OCI-LY1 (cell line): ENCODE measurements at regions not wholly inside any gene's neighbourhood (a gene's known extent, or its start where the extent isn't known, plus 50 kb on each side); places are given as distances from the start of the nearest gene placed in this dataset.
"Not testable (repeated sequence)": the region's sequence is repeated elsewhere in the genome, so short reads cannot be mapped to it uniquely, and the experiment has no call there.

ENCODE experiments used
- H2AFZ ChIP-seq: fragments of 200-600 bp; sonication (generic), shearing (Covaris generic); 2 replicates; pipeline ENCODE4 v1.6.0; 2014; ENCODE audit warnings: antibody characterized with exemption, mild to moderate bottlenecking, low read length
- H3F3A ChIP-seq: fragments of 200-600 bp; sonication (generic), shearing (Covaris generic); 2 replicates; pipeline ENCODE4 v1.6.0; 2014; ENCODE audit warnings: mild to moderate bottlenecking, antibody characterized with exemption, low read length, moderate library complexity; ENCODE audit not compliant: insufficient read depth
- H3K27ac ChIP-seq: fragments of 200-600 bp; sonication (generic); 2 replicates; pipeline ENCODE4 v1.5.1; 2014; ENCODE audit warnings: low read length, mixed run types, mild to moderate bottlenecking, low read depth; ENCODE audit not compliant: poor library complexity, severe bottlenecking
- H3K27me3 ChIP-seq: fragments of 200-600 bp; sonication (generic); 2 replicates; pipeline ENCODE4 v1.6.0; 2014; ENCODE audit warnings: antibody characterized with exemption, mild to moderate bottlenecking, low read length, moderate library complexity; ENCODE audit not compliant: insufficient read depth
- H3K36me3 ChIP-seq: fragments of 200-600 bp; sonication (generic); 2 replicates; pipeline ENCODE4 v1.6.1; 2014; ENCODE audit warnings: mild to moderate bottlenecking, antibody characterized with exemption, low read length, moderate library complexity, mixed read lengths; ENCODE audit not compliant: insufficient read depth
- H3K4me1 ChIP-seq: fragments of 200-600 bp; sonication (generic); 2 replicates; pipeline ENCODE4 v1.5.1; 2014; ENCODE audit warnings: mild to moderate bottlenecking, low read length, moderate library complexity; ENCODE audit not compliant: insufficient read depth, severe bottlenecking
- H3K4me2 ChIP-seq: fragments of 200-600 bp; sonication (generic), shearing (Covaris generic); 2 replicates; pipeline ENCODE4 v1.6.1; 2014; ENCODE audit warnings: low read length
- H3K4me3 ChIP-seq: fragments of 200-600 bp; sonication (generic); 2 replicates; pipeline ENCODE4 v1.5.1; 2014; ENCODE audit warnings: low read length, low read depth, mild to moderate bottlenecking, mixed read lengths; ENCODE audit not compliant: poor library complexity, severe bottlenecking
- H3K79me2 ChIP-seq: fragments of 200-600 bp; shearing (Covaris generic); 2 replicates; pipeline ENCODE4 v1.6.1; 2016; ENCODE audit warnings: mixed run types, low read length, mixed read lengths; ENCODE audit not compliant: insufficient read depth
- H3K9ac ChIP-seq: fragments of 200-600 bp; sonication (generic), shearing (Covaris generic); 2 replicates; pipeline ENCODE4 v1.6.1; 2014; ENCODE audit warnings: mild to moderate bottlenecking, low read length, mixed read lengths
- H3K9me2 ChIP-seq: fragments of 200-600 bp; sonication (generic), shearing (Covaris generic); 2 replicates; pipeline ENCODE4 v1.6.1; 2014; ENCODE audit warnings: low read depth, mild to moderate bottlenecking, low read length, mixed read lengths
- H3K9me3 ChIP-seq: fragments of 200-600 bp; shearing (Covaris generic); 2 replicates; pipeline ENCODE4 v1.6.1; 2014; ENCODE audit warnings: low read length, mixed read lengths
- H4K20me1 ChIP-seq: fragments of 200-600 bp; sonication (generic), shearing (Covaris generic); 2 replicates; pipeline ENCODE4 v1.6.0; 2016; ENCODE audit warnings: mild to moderate bottlenecking, low read length; ENCODE audit not compliant: insufficient read depth
- EZH2 ChIP-seq: fragments of 200-600 bp; sonication (generic), shearing (Covaris generic); IDR thresholded peaks from 2 replicates; pipeline ENCODE4 v1.8.0; 2017; ENCODE audit warnings: borderline replicate concordance, mixed run types, mild to moderate bottlenecking, antibody characterized with exemption, low read length, moderate library complexity, mixed read lengths
- TF ChIP-seq, protein P1 (sequence below): fragments of 200-600 bp; sonication (generic), shearing (Covaris generic); IDR thresholded peaks from 2 replicates; pipeline ENCODE4 v1.5.1; 2017; ENCODE audit warnings: mild to moderate bottlenecking, antibody characterized with exemption, low read length, moderate library complexity, mixed read lengths

DNA sequence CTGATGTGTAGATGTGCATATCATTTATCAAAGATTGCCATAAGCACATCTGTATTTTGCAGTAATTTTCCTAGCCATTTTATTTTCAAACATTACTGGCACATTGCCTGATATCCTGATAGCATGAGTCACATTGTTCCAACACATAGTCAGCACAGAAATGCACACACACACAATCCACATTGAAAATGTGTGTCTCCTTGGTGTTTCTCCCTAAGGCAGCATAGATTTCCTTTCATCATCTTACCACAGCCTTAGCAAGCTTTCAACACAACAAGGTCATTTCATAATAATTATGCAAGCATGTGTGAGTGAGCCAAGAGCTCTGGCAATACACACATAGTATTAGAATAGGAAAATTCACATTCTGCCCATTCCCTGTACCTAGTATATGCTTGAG is 245.4 kb upstream of the MEIS1 start:
- no peaks in the 10 kb centered on the region for H3K79me2 ChIP-seq
- H3K27ac ChIP-seq, result no peak overlapping the region
- H3K4me1 ChIP-seq, result no peaks in the 10 kb centered on the region
- no peaks in the 10 kb centered on the region for H3K27me3 ChIP-seq
- H3F3A ChIP-seq, result no peaks in the 10 kb centered on the region
- H3K9ac ChIP-seq, result no peak overlapping the region
- H3K4me2 ChIP-seq, result no peak overlapping the region
- H3K9me2 ChIP-seq, result no peaks in the 10 kb centered on the region
- H3K36me3 ChIP-seq, result no peaks in the 10 kb centered on the region
- H3K4me3 ChIP-seq, result no peak overlapping the region
- no peak overlapping the region for H2AFZ ChIP-seq
- H4K20me1 ChIP-seq, result no peaks in the 10 kb centered on the region
- TF ChIP-seq EZH2, result no peak
- TF ChIP-seq, protein P1, sequence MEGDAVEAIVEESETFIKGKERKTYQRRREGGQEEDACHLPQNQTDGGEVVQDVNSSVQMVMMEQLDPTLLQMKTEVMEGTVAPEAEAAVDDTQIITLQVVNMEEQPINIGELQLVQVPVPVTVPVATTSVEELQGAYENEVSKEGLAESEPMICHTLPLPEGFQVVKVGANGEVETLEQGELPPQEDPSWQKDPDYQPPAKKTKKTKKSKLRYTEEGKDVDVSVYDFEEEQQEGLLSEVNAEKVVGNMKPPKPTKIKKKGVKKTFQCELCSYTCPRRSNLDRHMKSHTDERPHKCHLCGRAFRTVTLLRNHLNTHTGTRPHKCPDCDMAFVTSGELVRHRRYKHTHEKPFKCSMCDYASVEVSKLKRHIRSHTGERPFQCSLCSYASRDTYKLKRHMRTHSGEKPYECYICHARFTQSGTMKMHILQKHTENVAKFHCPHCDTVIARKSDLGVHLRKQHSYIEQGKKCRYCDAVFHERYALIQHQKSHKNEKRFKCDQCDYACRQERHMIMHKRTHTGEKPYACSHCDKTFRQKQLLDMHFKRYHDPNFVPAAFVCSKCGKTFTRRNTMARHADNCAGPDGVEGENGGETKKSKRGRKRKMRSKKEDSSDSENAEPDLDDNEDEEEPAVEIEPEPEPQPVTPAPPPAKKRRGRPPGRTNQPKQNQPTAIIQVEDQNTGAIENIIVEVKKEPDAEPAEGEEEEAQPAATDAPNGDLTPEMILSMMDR, result no peak
- no peaks in the 10 kb centered on the region for H3K9me3 ChIP-seq

DNA sequence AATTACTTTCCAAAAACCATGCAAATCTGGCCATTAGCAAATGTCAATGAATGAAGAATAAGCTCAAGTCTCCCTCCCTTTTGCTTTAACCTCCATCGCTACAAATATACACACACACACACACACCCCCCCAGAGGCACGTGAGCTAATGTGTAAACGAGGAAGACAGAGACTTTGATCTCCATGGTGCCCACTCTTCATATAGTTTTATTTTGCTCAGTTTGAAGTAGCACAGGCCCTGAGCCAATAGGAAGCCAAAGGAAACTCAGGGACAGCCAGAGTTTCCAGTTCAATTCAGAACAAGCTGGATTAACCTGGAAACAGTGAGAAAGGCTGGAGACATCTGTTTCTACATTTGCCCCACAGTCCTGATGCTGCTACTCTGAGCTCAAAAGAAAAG is 248.4 kb upstream of the MEIS1 start:
- no peak overlapping the region for H3K4me3 ChIP-seq

DNA sequence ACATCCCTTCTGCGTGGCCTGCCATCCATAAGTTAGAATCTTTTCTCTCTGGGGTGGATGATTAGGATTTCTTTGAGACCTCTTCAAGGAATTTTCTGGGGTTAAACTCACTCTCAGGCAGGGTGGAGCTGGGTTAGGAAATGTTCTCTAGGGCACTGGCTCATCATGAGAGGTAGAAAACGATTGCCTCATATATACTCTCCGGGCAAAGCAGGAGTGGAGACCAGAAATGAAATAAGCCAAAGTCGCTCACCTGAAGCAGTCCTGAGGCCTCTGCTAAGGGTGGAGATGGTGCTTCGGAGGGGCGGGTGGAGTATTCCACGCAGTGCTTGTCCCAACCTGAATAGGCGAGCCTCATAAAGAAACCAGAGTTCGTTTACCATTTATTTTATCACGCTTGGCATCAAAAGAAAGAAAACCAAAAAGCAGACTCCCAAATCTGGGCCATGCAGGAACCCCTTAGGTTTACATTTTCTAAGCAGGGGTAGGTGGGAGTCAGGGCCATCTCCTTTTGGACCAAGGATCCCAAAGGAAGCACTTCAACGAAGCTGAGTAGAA is 249.3 kb upstream of the MEIS1 start:
- TF ChIP-seq EZH2, result no peak
- TF ChIP-seq, protein P1, result no peak

More for the DNA sequence above, 248.4 kb upstream of the MEIS1 start:
- Histone ChIP-seq H3K4me1 (no peaks in the 10 kb centered on the region), H3K9me3 (no peaks in the 10 kb centered on the region), H3K36me3 (no peaks in the 10 kb centered on the region), H3K27me3 (no peaks in the 10 kb centered on the region), H2AFZ (no peak overlapping the region), H3K9me2 (no peaks in the 10 kb centered on the region), H4K20me1 (no peaks in the 10 kb centered on the region), H3K9ac (no peak overlapping the region), H3K79me2 (no peaks in the 10 kb centered on the region), H3K4me2 (no peak overlapping the region), H3K27ac (no peak overlapping the region), H3F3A (no peaks in the 10 kb centered on the region)
- TF ChIP-seq, protein P1, result no peak
- no peak for TF ChIP-seq EZH2

DNA sequence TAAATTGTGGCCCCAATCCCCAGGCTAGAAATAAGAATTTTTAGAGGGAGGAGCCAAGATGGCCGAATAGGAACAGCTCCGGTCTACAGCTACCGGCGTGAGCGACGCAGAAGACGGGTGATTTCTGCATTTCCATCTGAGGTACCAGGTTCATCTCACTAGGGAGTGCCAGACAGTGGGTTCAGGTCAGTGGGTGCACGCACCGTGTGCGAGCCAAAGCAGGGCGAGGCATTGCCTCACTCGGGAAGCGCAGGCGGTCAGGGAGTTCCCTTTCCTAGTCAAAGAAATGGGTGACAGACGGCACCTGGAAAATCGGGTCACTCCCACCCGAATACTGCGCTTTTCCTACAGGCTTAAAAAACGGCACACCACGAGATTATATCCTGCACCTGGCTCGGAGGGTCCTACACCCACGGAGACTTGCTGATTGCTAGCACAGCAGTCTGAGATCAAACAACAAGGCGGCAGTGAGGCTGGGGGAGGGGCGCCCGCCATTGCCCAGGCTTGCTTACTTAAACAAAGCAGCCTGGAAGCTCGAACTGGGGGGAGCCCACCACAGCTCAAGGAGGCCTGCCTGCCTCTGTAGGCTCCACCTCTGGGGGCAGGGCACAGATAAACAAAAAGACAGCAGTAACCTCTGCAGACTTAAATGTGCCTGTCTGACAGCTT is 257.7 kb upstream of the MEIS1 start:
- not testable (repeated sequence) for H3K4me3 ChIP-seq, H4K20me1 ChIP-seq, H3K4me1 ChIP-seq, H3K9ac ChIP-seq, H3K9me3 ChIP-seq, H3K27me3 ChIP-seq, H3K4me2 ChIP-seq, H3K27ac ChIP-seq, H2AFZ ChIP-seq, H3K9me2 ChIP-seq, H3F3A ChIP-seq, H3K36me3 ChIP-seq, H3K79me2 ChIP-seq

More for the DNA sequence above, 249.3 kb upstream of the MEIS1 start:
- Histone ChIP-seq H3K27ac (no peak overlapping the region), H2AFZ (no peak overlapping the region), H3K79me2 (no peaks in the 10 kb centered on the region), H3K9me2 (no peaks in the 10 kb centered on the region), H3K4me1 (no peaks in the 10 kb centered on the region), H3K4me3 (no peak overlapping the region), H3K9me3 (no peaks in the 10 kb centered on the region), H3K27me3 (no peaks in the 10 kb centered on the region), H3F3A (no peaks in the 10 kb centered on the region), H3K4me2 (no peak overlapping the region), H4K20me1 (no peaks in the 10 kb centered on the region), H3K9ac (no peak overlapping the region), H3K36me3 (no peaks in the 10 kb centered on the region)
